ENCODE measurements at regions not wholly inside any gene's neighbourhood (a gene's known extent, or its start where the extent isn't known, plus 50 kb on each side); places are given as distances from the start of the nearest gene placed in this dataset.

- H3K27ac ChIP-seq = no peak overlapping the region
- no peak overlapping the region for H3K4me2 ChIP-seq
- no peak overlapping the region for H2AFZ ChIP-seq (ENCODE audit: low read depth)
- no peaks in the 10 kb centered on the region for H3K4me1 ChIP-seq (ENCODE audit: low read depth, poor library complexity, severe bottlenecking)
- no peaks in the 10 kb centered on the region for H3K36me3 ChIP-seq (ENCODE audit: insufficient read depth)
- no peaks in the 10 kb centered on the region for H3K27me3 ChIP-seq (ENCODE audit: insufficient read depth, low read depth)
- H3K79me2 ChIP-seq (ENCODE audit: insufficient read depth, low read depth) = no peaks in the 10 kb centered on the region
- H3K9ac ChIP-seq = no peak overlapping the region
- H3K4me3 ChIP-seq (IDR thresholded peaks at IDR 0.05; ENCODE audit: insufficient read depth, low read depth, low read length) = no peak overlapping the region
- no peaks in the 10 kb centered on the region for H4K20me1 ChIP-seq (ENCODE audit: insufficient read depth)
- TF ChIP-seq CTCF (conservative IDR thresholded peaks at IDR 0.05; ENCODE audit: low read depth, low read length) = no peak
These were observed 51.3 kb upstream of the SETBP1 start for GRCh38 chr18:44629406-44629805.

GRCh38 chr18:44630118-44630517 lies 50.6 kb upstream of the SETBP1 start:
- no peak overlapping the region for H3K4me2 ChIP-seq
- no peaks in the 10 kb centered on the region for H4K20me1 ChIP-seq (ENCODE audit: insufficient read depth)
- H3K9ac ChIP-seq = no peak overlapping the region
- no peak overlapping the region for H3K27ac ChIP-seq
- no peak overlapping the region for H2AFZ ChIP-seq (ENCODE audit: low read depth)
- no peaks in the 10 kb centered on the region for H3K36me3 ChIP-seq (ENCODE audit: insufficient read depth)
- no peaks in the 10 kb centered on the region for H3K79me2 ChIP-seq (ENCODE audit: insufficient read depth, low read depth)
- H3K4me1 ChIP-seq (ENCODE audit: low read depth, poor library complexity, severe bottlenecking) = no peaks in the 10 kb centered on the region
- no peak overlapping the region for H3K4me3 ChIP-seq (IDR thresholded peaks at IDR 0.05; ENCODE audit: insufficient read depth, low read depth, low read length)
- no peak for TF ChIP-seq CTCF (conservative IDR thresholded peaks at IDR 0.05; ENCODE audit: low read depth, low read length)
- H3K27me3 ChIP-seq (ENCODE audit: insufficient read depth, low read depth) = no peaks in the 10 kb centered on the region

Measured in KMS-11 (cell line).